ENCODE measurements at regions not wholly inside any gene's neighbourhood (a gene's known extent, or its start where the extent isn't known, plus 50 kb on each side); places are given as distances from the start of the nearest gene placed in this dataset.

- ChIA-PET POLR2A (no interaction called here), CTCF (interaction anchor here (1.2 kb wide), 1 partner anchor 35 kb away, joined by 3 read pairs; no protein-coding TSS in a partner anchor)
- TF ChIP-seq CTCF (IDR thresholded peaks at IDR 0.05; ENCODE audit: control extremely low read depth, extremely low read depth, low read depth, missing control alignments) = no peak
- DNase-seq (ENCODE audit: extremely low spot score) = no peak
Observed at GRCh38 chr22:22093743-22094142, 111.2 kb upstream of the TOP3B start.

GRCh38 chr22:22092974-22093373 lies 110.4 kb upstream of the TOP3B start:
- no peak for DNase-seq (ENCODE audit: extremely low spot score)
- no peak for TF ChIP-seq CTCF (IDR thresholded peaks at IDR 0.05; ENCODE audit: control extremely low read depth, extremely low read depth, low read depth, missing control alignments)
- ChIA-PET CTCF (interaction anchor here (1.2 kb wide), 1 partner anchor 34 kb away, joined by 3 read pairs; no protein-coding TSS in a partner anchor), POLR2A (no interaction called here)

- TF ChIP-seq CTCF (IDR thresholded peaks at IDR 0.05; ENCODE audit: control extremely low read depth, extremely low read depth, low read depth, missing control alignments) = no peak
- DNase-seq (ENCODE audit: extremely low spot score) = no peak
- ChIA-PET CTCF (no interaction called here), POLR2A (no interaction called here)
Observed at GRCh38 chr22:22092101-22092500, 109.5 kb upstream of the TOP3B start.

GRCh38 chr22:22091400-22091878 lies 108.9 kb upstream of the TOP3B start:
- ChIA-PET POLR2A (no interaction called here), CTCF (no interaction called here)
- TF ChIP-seq CTCF (IDR thresholded peaks at IDR 0.05; ENCODE audit: control extremely low read depth, extremely low read depth, low read depth, missing control alignments) = no peak
- DNase-seq (ENCODE audit: extremely low spot score) = no peak

- TF ChIP-seq CTCF (IDR thresholded peaks at IDR 0.05; ENCODE audit: control extremely low read depth, extremely low read depth, low read depth, missing control alignments) = no peak
- CTCF ChIA-PET = no interaction called here
- DNase-seq (ENCODE audit: extremely low spot score) = no peak
- POLR2A ChIA-PET = no interaction called here
Observed at GRCh38 chr22:22090650-22091399, 108.2 kb upstream of the TOP3B start.

- no peak for TF ChIP-seq CTCF (IDR thresholded peaks at IDR 0.05; ENCODE audit: control extremely low read depth, extremely low read depth, low read depth, missing control alignments)
- ChIA-PET POLR2A (interaction anchor here (0.6 kb wide), 1 partner anchor 409 kb away, joined by 13 read pairs; no protein-coding TSS in a partner anchor), CTCF (interaction anchor here (1.3 to 2.4 kb wide), 4 partner anchors 9 to 29 kb away, joined by 3 to 8 read pairs (median 6); no protein-coding TSS in a partner anchor)
- DNase-seq (ENCODE audit: extremely low spot score) = no peak
Observed at GRCh38 chr22:22089459-22090308, 107.1 kb upstream of the TOP3B start.
